ENCODE measurements at regions not wholly inside any gene's neighbourhood (a gene's known extent, or its start where the extent isn't known, plus 50 kb on each side); places are given as distances from the start of the nearest gene placed in this dataset.

DNA sequence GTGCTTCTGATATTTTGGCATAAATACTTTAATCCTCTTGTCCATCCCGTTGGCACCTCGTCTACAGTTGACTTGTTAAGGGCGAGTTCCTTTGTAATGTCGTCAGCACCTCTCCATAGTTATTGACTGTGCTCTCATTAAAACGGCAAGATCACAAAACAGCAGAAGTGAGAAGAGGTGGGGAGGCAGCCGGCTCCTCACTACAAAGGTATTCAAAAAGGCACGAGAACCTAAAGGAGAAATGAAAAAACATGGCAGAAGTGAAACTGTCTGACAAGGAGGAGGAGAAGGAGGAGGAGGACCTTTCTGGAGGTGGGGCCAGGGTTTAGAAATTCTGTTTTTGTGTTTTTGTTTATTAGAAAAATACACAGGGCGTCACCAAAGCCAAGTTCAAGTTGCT is 235.6 kb downstream of the BCL11A start:
- no peak overlapping the region for H3K4me3 ChIP-seq (ENCODE audit: low read depth, low read length)
- TF ChIP-seq, protein P1, sequence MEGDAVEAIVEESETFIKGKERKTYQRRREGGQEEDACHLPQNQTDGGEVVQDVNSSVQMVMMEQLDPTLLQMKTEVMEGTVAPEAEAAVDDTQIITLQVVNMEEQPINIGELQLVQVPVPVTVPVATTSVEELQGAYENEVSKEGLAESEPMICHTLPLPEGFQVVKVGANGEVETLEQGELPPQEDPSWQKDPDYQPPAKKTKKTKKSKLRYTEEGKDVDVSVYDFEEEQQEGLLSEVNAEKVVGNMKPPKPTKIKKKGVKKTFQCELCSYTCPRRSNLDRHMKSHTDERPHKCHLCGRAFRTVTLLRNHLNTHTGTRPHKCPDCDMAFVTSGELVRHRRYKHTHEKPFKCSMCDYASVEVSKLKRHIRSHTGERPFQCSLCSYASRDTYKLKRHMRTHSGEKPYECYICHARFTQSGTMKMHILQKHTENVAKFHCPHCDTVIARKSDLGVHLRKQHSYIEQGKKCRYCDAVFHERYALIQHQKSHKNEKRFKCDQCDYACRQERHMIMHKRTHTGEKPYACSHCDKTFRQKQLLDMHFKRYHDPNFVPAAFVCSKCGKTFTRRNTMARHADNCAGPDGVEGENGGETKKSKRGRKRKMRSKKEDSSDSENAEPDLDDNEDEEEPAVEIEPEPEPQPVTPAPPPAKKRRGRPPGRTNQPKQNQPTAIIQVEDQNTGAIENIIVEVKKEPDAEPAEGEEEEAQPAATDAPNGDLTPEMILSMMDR (IDR thresholded peaks at IDR 0.05; ENCODE audit: low read depth, low read length), result no peak

DNA sequence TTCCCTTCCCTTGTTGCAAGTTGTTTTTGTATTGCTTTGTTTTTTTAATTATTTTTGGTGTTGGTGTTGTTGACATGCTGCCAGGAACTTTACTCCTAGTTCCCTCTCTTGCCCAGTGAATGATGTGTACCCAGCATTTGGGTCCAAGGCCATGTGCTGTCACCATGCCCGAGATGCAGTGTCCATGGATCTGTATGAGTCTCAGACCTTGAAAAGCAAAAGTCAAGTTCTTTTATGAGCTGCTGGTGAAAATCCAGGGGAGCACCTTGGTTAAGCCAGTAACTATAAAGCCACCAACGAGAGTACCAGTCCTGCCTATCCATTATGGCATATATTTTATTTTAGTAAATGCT is 236.4 kb downstream of the BCL11A start:
- TF ChIP-seq, protein P1 (IDR thresholded peaks at IDR 0.05; ENCODE audit: low read depth, low read length), result no peak

DNA sequence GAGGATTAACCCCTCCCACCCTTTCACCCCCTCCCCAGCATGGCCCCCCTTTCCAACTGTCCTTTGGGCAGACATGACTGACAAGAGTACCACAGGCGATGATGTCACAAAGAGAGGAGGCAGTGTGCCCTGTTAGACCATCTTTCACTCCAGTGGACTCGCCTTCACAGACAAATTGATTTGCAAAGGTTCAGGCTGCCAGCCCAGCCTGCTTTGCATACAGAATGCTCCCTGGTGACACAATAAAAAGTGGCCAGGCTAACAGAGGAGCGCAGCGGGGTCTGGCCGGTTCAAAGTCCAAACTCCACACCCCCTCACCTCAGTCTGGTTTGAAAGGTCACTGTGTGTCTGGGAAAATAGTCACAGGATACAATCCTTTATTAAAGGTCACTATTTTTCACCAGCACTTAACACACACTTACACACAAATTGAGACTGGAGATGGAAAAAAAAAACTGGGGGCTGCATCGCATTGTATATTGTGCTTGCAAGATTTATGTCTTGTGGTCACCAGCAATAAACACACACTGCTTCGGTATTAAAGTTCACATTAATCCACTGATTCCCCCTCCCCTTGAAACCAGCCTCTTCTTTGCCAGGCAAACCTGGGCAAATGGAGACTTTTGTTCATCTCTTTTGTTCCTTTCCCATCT is 236.9 kb downstream of the BCL11A start:
- TF ChIP-seq, protein P1 (IDR thresholded peaks at IDR 0.05; ENCODE audit: low read depth, low read length), result no peak
- no peak overlapping the region for H3K4me3 ChIP-seq (ENCODE audit: low read depth, low read length)

More for the DNA sequence above, 236.4 kb downstream of the BCL11A start:
- no peak overlapping the region for H3K4me3 ChIP-seq (ENCODE audit: low read depth, low read length)

DNA sequence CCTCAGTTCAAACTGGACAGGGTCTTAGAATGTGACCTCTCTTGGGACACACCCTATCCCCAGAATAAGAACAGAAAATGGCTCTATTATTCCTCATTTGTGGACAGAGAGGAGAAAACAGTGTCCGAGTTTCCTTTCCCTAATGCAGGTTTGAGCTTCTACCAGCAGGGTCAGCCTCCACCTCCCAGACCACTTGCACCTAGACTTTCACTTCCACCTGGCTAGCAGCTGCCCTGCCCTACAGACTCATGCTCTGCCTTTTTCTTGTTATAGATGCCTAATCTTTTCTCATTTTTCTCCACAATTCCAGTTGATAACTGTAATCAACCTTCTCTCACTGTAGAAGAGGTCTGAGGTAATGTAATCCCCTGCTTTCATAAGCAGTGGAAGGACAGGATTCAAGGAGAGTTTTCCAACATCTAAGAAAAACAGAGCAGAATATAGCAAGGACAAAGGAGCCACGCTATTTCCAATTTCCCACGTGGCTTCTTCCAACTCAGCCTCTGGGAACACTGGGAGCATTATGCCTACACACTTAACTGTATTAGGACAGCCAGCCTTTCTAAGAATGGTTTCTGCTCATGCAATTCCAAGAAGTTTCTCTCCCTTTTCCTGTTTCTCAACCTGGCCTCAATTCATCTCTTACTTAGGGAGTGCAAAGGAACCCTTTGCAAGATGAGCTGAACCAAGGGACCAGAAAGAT is 239.8 kb downstream of the BCL11A start:
- H3K4me3 ChIP-seq (ENCODE audit: low read depth, low read length), result no peak overlapping the region
- TF ChIP-seq, protein P1 (IDR thresholded peaks at IDR 0.05; ENCODE audit: low read depth, low read length), result no peak

DNA sequence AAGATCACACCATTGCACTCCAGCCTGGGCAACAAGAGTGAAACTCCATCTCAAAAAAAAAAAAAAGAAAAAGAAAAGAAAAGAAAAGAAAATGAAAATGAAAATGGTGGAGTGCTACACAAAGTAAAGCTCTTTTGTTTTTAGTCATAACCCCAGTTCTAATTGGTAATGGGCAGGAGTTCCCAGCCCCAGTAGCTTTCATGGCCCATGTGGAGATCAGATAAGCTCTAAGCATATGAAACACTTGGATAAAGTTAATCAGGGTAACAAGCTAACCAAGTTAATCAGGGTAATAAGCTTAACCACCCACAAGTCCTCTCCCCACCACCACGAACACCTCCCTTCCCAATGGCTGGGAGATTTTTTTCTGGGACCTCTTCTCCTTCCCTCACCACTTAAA is 240.8 kb downstream of the BCL11A start:
- TF ChIP-seq, protein P1 (IDR thresholded peaks at IDR 0.05; ENCODE audit: low read depth, low read length), result no peak
- H3K4me3 ChIP-seq (ENCODE audit: low read depth, low read length), result no peak overlapping the region

DNA sequence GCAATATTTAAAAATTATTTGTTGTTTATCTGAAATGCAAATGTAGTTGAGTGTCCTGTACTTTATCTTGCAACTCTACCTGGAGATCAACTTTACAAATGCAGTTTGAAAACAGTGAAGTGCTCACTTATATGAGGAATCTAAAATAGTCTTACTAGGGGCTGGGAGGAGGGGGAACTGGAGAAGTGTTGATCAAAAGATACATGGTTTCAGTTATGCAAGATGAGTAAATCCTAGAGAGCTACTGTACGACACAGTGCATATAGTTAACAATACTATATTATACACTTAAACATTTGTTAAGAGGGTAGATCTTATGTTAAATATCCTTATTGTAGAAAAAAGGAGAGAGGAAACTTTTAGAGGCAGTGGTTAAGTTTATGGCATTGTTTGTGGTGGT is 241.9 kb downstream of the BCL11A start:
- H3K4me3 ChIP-seq (ENCODE audit: low read depth, low read length), result no peak overlapping the region
- TF ChIP-seq, protein P1 (IDR thresholded peaks at IDR 0.05; ENCODE audit: low read depth, low read length), result no peak

DNA sequence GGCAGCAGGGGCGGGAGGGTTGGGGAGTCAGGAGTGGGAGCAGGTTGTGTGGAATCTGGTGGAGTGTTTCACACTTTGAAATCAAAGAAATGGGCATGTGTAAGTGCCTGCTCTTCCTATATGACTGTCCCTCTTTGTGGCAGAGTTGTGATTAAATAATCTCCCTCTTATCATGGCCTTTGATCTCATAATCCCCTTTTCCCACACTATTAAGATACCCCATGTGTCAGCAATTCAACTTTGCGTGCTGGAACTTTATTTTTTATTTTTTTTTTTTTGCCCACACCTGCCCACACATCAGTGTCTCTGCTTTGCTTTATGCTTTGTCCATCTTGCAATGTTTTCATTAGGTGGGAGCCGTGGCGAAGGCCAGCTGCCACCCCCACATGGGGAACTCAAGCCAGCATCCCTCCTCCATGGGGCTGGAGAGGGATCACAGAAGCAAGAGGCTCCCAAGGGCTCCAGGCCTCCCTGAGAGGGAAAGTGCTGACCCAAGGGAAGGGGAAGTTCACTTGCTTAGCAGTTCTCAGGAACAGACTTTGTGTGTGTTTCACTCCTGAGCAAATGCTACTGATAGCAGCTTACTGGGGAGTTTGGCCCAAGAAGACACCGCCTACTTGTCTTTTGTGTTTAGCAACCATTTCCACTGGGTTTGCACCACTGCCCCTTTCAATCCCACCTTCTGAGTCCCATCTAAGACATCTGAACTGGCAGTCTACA is 243.4 kb downstream of the BCL11A start:
- TF ChIP-seq, protein P1 (IDR thresholded peaks at IDR 0.05; ENCODE audit: low read depth, low read length), result no peak
- no peak overlapping the region for H3K4me3 ChIP-seq (ENCODE audit: low read depth, low read length)

Data from WI38 (cell line).